ENCODE measurements at regions not wholly inside any gene's neighbourhood (a gene's known extent, or its start where the extent isn't known, plus 50 kb on each side); places are given as distances from the start of the nearest gene placed in this dataset.
"Not testable (repeated sequence)": the region's sequence is repeated elsewhere in the genome, so short reads cannot be mapped to it uniquely, and the experiment has no call there.

GRCh38 chr2:122328816-122329215 lies 573.4 kb downstream of the TSN start:
- no peak for DNase-seq (ENCODE audit: low spot score)

- no peak for DNase-seq (ENCODE audit: low spot score)
Measured at GRCh38 chr2:122329278-122329677, 573.8 kb downstream of the TSN start.

DNA sequence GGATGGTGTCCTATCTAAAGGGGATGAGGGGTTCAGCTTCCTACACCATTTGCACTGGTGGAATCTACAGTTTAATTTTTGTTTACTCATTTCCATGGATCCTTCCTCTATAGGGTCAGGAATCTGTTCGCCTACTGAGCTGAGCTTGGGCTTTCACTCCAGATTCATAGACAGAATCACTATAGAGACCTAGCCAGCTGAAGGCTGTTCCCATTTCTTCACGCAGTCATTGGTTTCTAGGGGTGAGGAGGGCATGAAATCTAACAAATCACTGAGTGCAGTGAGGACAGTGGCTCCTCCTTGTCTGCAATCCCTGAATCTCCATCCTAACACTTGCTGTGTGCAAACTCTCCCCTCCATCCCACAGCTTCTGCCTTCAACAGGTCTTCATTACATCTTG lies 578.5 kb downstream of the TSN start:
- no peak for DNase-seq (ENCODE audit: low spot score)

DNA sequence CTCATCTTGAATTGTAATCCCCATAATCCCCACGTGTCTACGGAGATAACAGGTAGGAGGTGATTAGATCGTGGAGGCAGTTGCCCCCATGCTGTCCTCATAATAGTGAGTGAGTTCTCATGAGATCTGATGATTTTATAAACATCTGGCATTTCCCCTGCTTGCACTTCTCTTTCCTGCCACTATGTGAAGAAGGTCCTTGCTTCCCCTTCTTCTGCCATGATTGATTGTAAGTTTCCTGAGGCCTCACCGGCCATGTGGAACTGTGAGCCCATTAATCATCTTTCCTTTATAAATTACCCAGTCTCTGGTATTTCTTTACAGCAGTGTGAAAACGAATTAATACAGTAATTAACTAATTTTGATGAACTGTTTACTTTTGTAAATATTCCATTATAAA lies 582.5 kb downstream of the TSN start:
- no peak for DNase-seq (ENCODE audit: low spot score)

DNA sequence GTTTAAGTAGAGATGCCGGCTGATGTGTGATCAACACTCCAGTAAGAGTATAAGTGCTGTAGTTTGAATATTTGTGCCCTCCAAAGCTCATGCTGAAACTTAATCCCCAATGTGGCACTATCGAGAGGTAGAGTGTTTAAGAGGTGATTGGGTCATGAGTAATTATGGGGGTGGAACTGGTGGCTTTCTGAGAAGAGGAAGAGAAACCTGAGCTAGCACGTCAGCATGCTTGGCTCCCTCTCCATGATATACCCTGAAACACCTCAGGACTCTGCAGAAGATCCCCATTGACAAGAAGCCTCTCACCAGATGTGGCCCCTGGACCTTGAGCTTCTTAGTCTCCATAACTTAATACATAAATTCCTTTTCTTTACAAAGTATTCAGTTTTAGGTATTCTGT lies 584.8 kb downstream of the TSN start:
- no peak for DNase-seq (ENCODE audit: low spot score)

DNA sequence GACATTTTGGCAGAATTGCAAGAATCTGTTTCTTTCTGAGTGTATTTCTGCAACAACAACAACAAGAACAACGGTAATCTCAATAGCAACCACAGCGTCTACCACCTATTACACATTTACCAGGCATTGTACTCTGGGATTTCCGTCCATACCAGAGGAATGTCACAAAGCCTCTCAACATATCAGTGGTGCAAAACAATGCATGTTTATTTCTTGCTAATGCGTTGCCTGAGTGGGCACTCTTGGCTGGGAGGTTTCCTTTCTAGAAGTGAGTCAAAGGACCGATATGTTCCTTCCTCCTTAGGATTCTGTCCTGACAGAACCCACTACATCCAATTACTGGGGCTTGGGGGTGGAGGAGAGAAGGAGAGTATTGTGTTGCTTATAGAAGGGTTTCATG lies 585.6 kb downstream of the TSN start:
- no peak for DNase-seq (ENCODE audit: low spot score)

GRCh38 chr2:122352151-122352550 lies 596.7 kb downstream of the TSN start:
- DNase-seq (ENCODE audit: low spot score): not testable (repeated sequence)

DNA sequence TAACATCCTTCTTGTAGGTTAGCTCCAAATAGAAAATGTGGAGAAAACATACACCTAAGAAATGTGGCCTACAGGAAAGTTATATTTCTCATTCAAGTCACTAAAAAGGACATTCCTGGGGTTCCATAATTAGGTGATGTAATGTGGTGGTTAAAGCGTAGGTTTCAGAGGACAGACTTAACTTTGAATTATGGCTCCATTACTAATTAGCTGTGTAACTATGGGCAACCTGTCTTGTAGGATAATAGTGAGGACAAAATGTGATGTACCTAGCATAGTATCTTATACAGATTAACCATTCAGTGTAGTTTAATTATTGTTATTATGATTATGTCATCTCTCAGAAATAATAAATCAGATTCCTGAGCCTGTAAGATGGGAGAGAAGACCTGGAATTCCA lies 602.5 kb downstream of the TSN start:
- DNase-seq (ENCODE audit: low spot score): no peak

GRCh38 chr2:122358729-122359128 lies 603.3 kb downstream of the TSN start:
- DNase-seq (ENCODE audit: low spot score): no peak

GRCh38 chr2:122363885-122364284 lies 608.4 kb downstream of the TSN start:
- no peak for DNase-seq (ENCODE audit: low spot score)

DNA sequence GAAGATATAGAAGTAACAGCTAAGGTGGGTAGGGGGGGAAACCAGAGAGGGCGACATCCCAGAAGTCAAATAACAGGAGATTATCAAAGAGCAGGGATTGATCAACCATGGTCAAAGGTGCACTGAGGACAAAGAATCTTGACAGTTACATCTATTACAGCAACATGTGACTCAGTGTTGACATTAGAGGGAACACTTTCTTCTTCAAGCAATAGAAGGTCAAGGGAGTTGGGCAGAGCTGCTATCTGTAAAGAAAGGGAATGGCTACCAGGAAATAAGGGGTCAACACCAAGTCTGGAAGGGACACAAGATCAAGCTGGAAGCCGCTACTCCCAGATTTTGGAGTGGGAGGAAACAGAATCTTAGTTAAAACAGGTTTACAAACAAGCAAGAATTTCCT lies 611.0 kb downstream of the TSN start:
- no peak for DNase-seq (ENCODE audit: low spot score)

DNA sequence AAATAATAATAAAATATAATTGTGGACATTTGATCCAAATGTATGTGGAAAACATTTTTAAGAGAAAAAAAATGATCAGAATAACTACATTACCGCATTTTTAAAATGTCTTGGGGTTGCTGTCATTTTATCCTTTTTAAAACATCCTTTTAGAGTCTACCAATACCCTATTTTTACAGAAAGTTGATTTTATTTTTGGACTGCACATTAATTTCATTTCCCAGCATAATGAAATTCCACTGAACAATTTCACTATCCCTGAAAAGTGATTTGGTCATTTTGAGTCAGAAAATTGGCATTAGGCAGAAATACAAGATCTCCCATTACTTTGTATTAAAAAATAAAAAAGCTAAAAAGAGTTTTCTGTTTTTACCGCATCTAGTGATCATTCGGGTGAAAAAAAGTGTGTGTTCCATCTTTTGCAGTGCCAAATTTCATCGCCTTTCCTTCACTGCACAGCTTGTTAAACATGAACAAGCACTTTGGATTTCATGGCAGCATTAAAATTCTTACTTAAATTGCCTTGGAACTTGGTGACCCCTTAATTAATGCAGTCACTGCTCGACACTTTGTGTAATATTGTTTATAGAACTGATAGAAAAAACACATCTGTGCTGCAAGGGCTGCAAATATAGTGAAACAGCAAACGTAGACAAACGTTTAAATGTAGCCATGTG lies 611.7 kb downstream of the TSN start:
- no peak for DNase-seq (ENCODE audit: low spot score)

DNA sequence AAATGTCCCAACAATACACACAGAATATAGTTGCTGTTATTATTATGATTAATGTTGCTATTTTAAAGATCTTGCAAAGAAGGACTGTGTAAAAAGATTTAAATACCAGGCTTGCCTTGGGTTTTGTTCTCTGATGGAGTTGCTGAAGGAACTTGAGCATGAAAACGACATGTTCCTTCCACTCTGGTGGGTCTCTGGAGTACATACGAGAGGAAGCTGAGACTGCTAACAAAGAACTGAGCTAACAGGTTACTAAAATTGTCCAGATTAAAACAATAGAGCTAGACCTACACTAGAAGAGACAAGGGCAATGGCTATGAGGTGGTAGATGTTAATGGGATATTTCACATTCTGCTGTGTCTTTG lies 612.2 kb downstream of the TSN start:
- no peak for DNase-seq (ENCODE audit: low spot score)

- DNase-seq (ENCODE audit: low spot score): no peak
Measured at GRCh38 chr2:122368576-122369243, 613.3 kb downstream of the TSN start.

GRCh38 chr2:122378521-122378920 lies 623.1 kb downstream of the TSN start:
- no peak for DNase-seq (ENCODE audit: low spot score)

DNA sequence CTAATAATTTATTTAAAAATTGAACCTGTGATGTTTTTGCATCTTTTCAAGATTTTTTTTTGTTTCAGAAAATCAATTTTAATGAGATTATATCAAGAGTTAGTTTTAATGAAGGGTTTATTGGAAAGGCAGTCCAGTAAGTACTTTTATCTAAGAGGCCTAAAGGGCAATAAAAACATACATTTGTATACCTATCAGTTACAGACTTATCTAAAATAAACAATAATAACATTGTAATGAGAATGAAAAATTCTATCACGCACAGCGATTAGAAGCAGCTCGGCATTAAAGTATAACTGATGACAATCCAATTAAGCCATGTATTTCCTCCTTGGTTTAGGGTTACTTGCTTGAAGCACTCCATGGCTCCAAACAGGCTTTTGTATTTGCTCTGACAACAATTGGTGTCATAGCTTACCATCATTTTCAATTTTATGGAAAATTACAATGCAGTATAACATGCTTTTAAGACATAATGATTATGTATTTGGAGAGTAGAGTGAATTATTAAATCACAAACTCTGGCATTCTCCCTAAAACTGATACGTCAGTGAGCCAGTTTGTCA lies 629.4 kb downstream of the TSN start:
- DNase-seq (ENCODE audit: low spot score): no peak

- no peak for DNase-seq (ENCODE audit: low spot score)
Measured at GRCh38 chr2:122388208-122388607, 632.8 kb downstream of the TSN start.

- DNase-seq (ENCODE audit: low spot score): no peak
Measured at GRCh38 chr2:122389694-122390093, 634.2 kb downstream of the TSN start.

- no peak for DNase-seq (ENCODE audit: low spot score)
Measured at GRCh38 chr2:122390406-122390805, 635.0 kb downstream of the TSN start.

DNA sequence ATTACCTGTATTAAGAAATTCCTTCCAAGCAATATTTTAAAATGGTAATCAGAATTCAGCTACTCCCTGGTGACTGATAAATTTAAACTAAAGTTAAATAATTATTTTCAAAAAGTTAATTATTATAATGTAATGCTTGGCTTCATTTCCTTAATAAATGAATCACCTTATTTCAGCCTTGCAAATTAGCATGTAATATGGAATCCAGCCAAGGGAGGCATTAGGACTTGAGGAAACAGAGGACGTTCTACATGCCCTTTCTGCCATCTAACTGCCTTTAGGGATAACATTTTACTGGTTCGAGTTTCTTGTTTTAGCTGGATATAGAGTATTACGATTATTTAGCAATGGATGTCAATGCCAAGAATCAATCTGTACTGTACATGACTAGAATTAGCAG lies 636.3 kb downstream of the TSN start:
- DNase-seq (ENCODE audit: low spot score): no peak

DNA sequence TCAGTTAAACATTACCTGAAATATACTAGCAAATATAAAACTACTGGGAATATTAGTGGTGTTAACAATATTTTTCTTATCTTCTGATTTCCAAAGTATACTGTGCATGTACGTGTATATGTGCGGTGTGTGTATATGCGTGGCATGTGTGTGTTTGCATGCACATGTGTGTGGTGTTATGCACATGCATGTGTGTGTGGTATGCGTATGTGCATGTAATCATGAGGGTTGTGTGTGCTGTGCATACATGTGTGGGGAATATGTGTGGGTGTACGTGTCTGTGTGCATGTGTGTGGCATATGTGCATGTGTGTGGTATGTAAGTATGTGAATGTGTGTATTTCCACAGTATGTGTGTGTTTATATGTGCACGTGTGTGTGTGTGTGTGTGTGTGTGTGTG lies 640.2 kb downstream of the TSN start:
- DNase-seq (ENCODE audit: low spot score): no peak

DNA sequence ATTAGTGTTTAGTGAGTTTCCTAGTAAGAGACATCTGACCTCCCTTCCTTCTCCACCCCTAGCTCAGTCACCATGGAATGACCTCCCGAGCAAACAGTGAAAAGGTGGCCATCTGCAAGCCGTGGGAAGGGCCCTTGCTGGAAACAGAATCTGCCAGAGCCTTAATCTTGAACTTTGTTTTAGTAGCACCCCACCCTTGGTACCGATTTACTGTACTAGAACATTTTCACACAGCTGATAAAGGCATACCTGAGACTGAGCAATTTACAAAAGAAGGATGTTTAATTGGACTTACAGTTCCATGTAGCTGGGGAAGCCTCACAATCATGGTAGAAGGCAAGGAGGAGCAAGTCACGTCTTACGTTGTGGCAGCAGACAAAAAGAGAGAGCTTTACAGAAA lies 655.8 kb downstream of the TSN start:
- no peak for DNase-seq (ENCODE audit: low spot score)

- DNase-seq (ENCODE audit: low spot score): no peak
Measured at GRCh38 chr2:122412360-122412759, 656.9 kb downstream of the TSN start.

DNA sequence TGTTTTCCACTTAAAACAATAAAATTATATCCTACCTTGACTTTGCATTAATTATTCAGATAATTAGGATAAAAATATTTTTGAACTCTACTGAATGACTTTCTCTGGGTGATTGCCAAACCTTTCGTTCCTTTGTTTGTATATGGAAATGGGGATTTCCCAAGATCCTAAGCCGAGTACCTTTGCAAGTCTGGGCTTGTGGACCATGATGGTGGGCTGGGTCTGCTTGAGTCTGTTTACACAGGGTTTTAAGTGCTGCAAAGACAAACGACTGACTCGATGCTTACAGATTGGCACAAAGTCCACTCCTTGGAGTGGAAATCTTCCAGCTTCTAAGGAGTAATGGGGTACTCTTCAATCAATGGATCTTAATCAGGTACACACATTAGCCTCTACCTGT lies 659.5 kb downstream of the TSN start:
- no peak for DNase-seq (ENCODE audit: low spot score)

Data from CD4-positive, alpha-beta T cell treated with Interleukin-2 at 100 ng/mL for 4 hours (primary cell).